HG03139 (cell line): ENCODE measurements at regions not wholly inside any gene's neighbourhood (a gene's known extent, or its start where the extent isn't known, plus 50 kb on each side); places are given as distances from the start of the nearest gene placed in this dataset.
"Not testable (repeated sequence)": the region's sequence is repeated elsewhere in the genome, so short reads cannot be mapped to it uniquely, and the experiment has no call there.

Experiments
- ATAC-seq: cut with Tn5 transposase; IDR thresholded peaks from one replicate; pipeline ENCODE4 v1.9.1; 2021; ENCODE audit not compliant: unreplicated experiment

GRCh38 chr13:78540058-78540457 lies 63.3 kb downstream of the POU4F1 start:
- ATAC-seq: no peak

GRCh38 chr13:78526044-78526443 lies 77.3 kb downstream of the POU4F1 start:
- ATAC-seq: not testable (repeated sequence)

- ATAC-seq: no peak
Observed at GRCh38 chr13:78524936-78525335, 78.4 kb downstream of the POU4F1 start.

- no peak for ATAC-seq
Observed at GRCh38 chr13:78521091-78521490, 82.3 kb downstream of the POU4F1 start.

- ATAC-seq: no peak
Observed at GRCh38 chr13:78520425-78520824, 82.9 kb downstream of the POU4F1 start.

- ATAC-seq: not testable (repeated sequence)
Observed at GRCh38 chr13:78518482-78518881, 84.9 kb downstream of the POU4F1 start.

GRCh38 chr13:78499802-78500201 lies 103.5 kb downstream of the POU4F1 start:
- no peak for ATAC-seq

- no peak for ATAC-seq
Observed at GRCh38 chr13:78497702-78498355, 105.5 kb downstream of the POU4F1 start.

- ATAC-seq: no peak
Observed at GRCh38 chr13:78491978-78492377, 111.4 kb downstream of the POU4F1 start.

GRCh38 chr13:78490225-78490624 lies 113.1 kb downstream of the POU4F1 start:
- ATAC-seq: not testable (repeated sequence)

GRCh38 chr13:78487707-78488106 lies 115.6 kb downstream of the POU4F1 start:
- ATAC-seq: no peak

GRCh38 chr13:78485803-78486202 lies 117.5 kb downstream of the POU4F1 start:
- ATAC-seq: no peak

- ATAC-seq: no peak
Observed at GRCh38 chr13:78478183-78478582, 125.2 kb downstream of the POU4F1 start.

GRCh38 chr13:78476910-78477309 lies 126.4 kb downstream of the POU4F1 start:
- ATAC-seq: no peak

- ATAC-seq: no peak
Observed at GRCh38 chr13:78468621-78469020, 134.7 kb downstream of the POU4F1 start.

- no peak for ATAC-seq
Observed at GRCh38 chr13:78465250-78465649, 138.1 kb downstream of the POU4F1 start.

GRCh38 chr13:78460176-78460575 lies 143.2 kb downstream of the POU4F1 start:
- ATAC-seq: no peak

GRCh38 chr13:78443839-78444238 lies 159.5 kb downstream of the POU4F1 start:
- ATAC-seq: no peak

GRCh38 chr13:78437781-78438180 lies 165.6 kb downstream of the POU4F1 start:
- no peak for ATAC-seq

- no peak for ATAC-seq
Observed at GRCh38 chr13:78436311-78436710, 167.0 kb downstream of the POU4F1 start.

GRCh38 chr13:78431328-78431727 lies 172.0 kb downstream of the POU4F1 start:
- ATAC-seq: no peak

GRCh38 chr13:78430811-78431210 lies 172.5 kb downstream of the POU4F1 start:
- ATAC-seq: no peak

- no peak for ATAC-seq
Observed at GRCh38 chr13:78430166-78430791, 173.1 kb downstream of the POU4F1 start.
